ENCODE measurements at regions not wholly inside any gene's neighbourhood (a gene's known extent, or its start where the extent isn't known, plus 50 kb on each side); places are given as distances from the start of the nearest gene placed in this dataset.

GRCh38 chr17:79316805-79317204 is 242.2 kb downstream of the ENGASE start:
- DNase-seq (ENCODE audit: low read depth), result no peak

GRCh38 chr17:79315358-79316105 is 240.9 kb downstream of the ENGASE start:
- DNase-seq (ENCODE audit: low read depth), result no peak

GRCh38 chr17:79314617-79315357 is 240.2 kb downstream of the ENGASE start:
- DNase-seq (ENCODE audit: low read depth), result no peak

GRCh38 chr17:79311373-79311772 is 236.7 kb downstream of the ENGASE start:
- no peak for DNase-seq (ENCODE audit: low read depth)

- DNase-seq (ENCODE audit: low read depth), result peak; percentile 57
Measured at GRCh38 chr17:79306424-79307318, 232.0 kb downstream of the ENGASE start.

GRCh38 chr17:79305768-79306423 is 231.3 kb downstream of the ENGASE start:
- DNase-seq (ENCODE audit: low read depth), result peak; percentile 21

GRCh38 chr17:79305376-79305767 is 230.7 kb downstream of the ENGASE start:
- no peak for DNase-seq (ENCODE audit: low read depth)

GRCh38 chr17:79304884-79305283 is 230.3 kb downstream of the ENGASE start:
- no peak for DNase-seq (ENCODE audit: low read depth)

GRCh38 chr17:79303641-79304205 is 229.1 kb downstream of the ENGASE start:
- DNase-seq (ENCODE audit: low read depth), result no peak

GRCh38 chr17:79301469-79301868 is 226.8 kb downstream of the ENGASE start:
- DNase-seq (ENCODE audit: low read depth), result no peak

- DNase-seq (ENCODE audit: low read depth), result no peak
Measured at GRCh38 chr17:79299349-79299748, 224.7 kb downstream of the ENGASE start.

- DNase-seq (ENCODE audit: low read depth), result no peak
Measured at GRCh38 chr17:79298799-79299198, 224.2 kb downstream of the ENGASE start.

GRCh38 chr17:79296243-79296642 is 221.6 kb downstream of the ENGASE start:
- DNase-seq (ENCODE audit: low read depth), result no peak

GRCh38 chr17:79295307-79295706 is 220.7 kb downstream of the ENGASE start:
- DNase-seq (ENCODE audit: low read depth), result peak; percentile 71

- peak; percentile 87 for DNase-seq (ENCODE audit: low read depth)
Measured at GRCh38 chr17:79294459-79295071, 219.9 kb downstream of the ENGASE start.

GRCh38 chr17:79292501-79292900 is 217.9 kb downstream of the ENGASE start:
- no peak for DNase-seq (ENCODE audit: low read depth)

- no peak for DNase-seq (ENCODE audit: low read depth)
Measured at GRCh38 chr17:79291391-79291790, 216.8 kb downstream of the ENGASE start.

GRCh38 chr17:79290726-79291125 is 216.1 kb downstream of the ENGASE start:
- DNase-seq (ENCODE audit: low read depth), result no peak

- no peak for DNase-seq (ENCODE audit: low read depth)
Measured at GRCh38 chr17:79288950-79289349, 214.3 kb downstream of the ENGASE start.

- no peak for DNase-seq (ENCODE audit: low read depth)
Measured at GRCh38 chr17:79286440-79286839, 211.8 kb downstream of the ENGASE start.

- no peak for DNase-seq (ENCODE audit: low read depth)
Measured at GRCh38 chr17:79285973-79286372, 211.3 kb downstream of the ENGASE start.

Data from Daoy (cell line).